HEK293 (cell line): ENCODE measurements at regions not wholly inside any gene's neighbourhood (a gene's known extent, or its start where the extent isn't known, plus 50 kb on each side); places are given as distances from the start of the nearest gene placed in this dataset.

Source experiments
- CTCF ChIP-seq: fragments of 450-650 bp; formaldehyde crosslinking; IDR thresholded peaks from 2 replicates; pipeline ENCODE4 v1.5.1; 2016; ENCODE audit warnings: missing biosample characterization, missing genetic modification characterization
- PRDM4 ChIP-seq: fragments of 450-650 bp; formaldehyde crosslinking; IDR thresholded peaks from 2 replicates; pipeline ENCODE4 v1.5.1; 2017; ENCODE audit warnings: missing biosample characterization, missing genetic modification characterization
- SALL2 ChIP-seq: fragments of 450-650 bp; formaldehyde crosslinking; IDR thresholded peaks from 2 replicates; pipeline ENCODE4 v1.5.0; 2017; ENCODE audit warnings: missing biosample characterization, mild to moderate bottlenecking, missing genetic modification characterization, borderline replicate concordance
- ZBTB8A ChIP-seq: fragments of 450-650 bp; formaldehyde crosslinking; IDR thresholded peaks from 2 replicates; pipeline ENCODE4 v1.5.1; 2016; ENCODE audit warnings: missing biosample characterization, missing genetic modification characterization
- ZNF18 ChIP-seq: fragments of 450-650 bp; formaldehyde crosslinking; IDR thresholded peaks from 2 replicates; pipeline ENCODE4 v1.5.1; 2016; ENCODE audit warnings: missing biosample characterization, missing genetic modification characterization
- ZNF274 ChIP-seq, 2 experiments: fragments of 200-500 bp in 1 of 2; fragments of 450-650 bp in 1 of 2; sonication (Bioruptor generic) in 1 of 2; formaldehyde crosslinking in 1 of 2; IDR thresholded peaks; 2 replicates each; pipeline versions ENCODE4 v1.5.1 to v1.6.1; 2014 to 2016; ENCODE audit warnings: borderline replicate concordance in 1 of 2, inconsistent platforms in 1 of 2, low read length in 1 of 2, missing biosample characterization in 1 of 2, missing genetic modification characterization in 1 of 2
- ZNF280D ChIP-seq: fragments of 450-650 bp; formaldehyde crosslinking; IDR thresholded peaks from 2 replicates; pipeline ENCODE4 v1.5.1; 2016; ENCODE audit warnings: missing biosample characterization, missing genetic modification characterization
- ZNF302 ChIP-seq: fragments of 450-650 bp; formaldehyde crosslinking; IDR thresholded peaks from 2 replicates; pipeline ENCODE4 v1.5.1; 2016; ENCODE audit warnings: missing biosample characterization, missing genetic modification characterization, low read depth

GRCh38 chr12:58566599-58566998 lies 353.7 kb downstream of the LRIG3 start:
- TF ChIP-seq CTCF (no peak), ZNF274 (IDR thresholded peaks at IDR 0.05; ENCODE audit: low read length) (no peak), ZNF274 (tag by site-specific recombination; IDR thresholded peaks at IDR 0.05; ENCODE audit: borderline replicate concordance) (no peak), ZNF280D (no peak), ZBTB8A (no peak), PRDM4 (tag by site-specific recombination) (no peak), ZNF302 (tag by site-specific recombination) (no peak), ZNF18 (no peak), SALL2 (no peak)
